HCT116 (cell line): ENCODE measurements at regions not wholly inside any gene's neighbourhood (a gene's known extent, or its start where the extent isn't known, plus 50 kb on each side); places are given as distances from the start of the nearest gene placed in this dataset.

Experiments
- ATAC-seq: fragments of 200-7000 bp; cut with Tn5 transposase; 2 replicates; pipeline ENCODE4 v1.9.1; 2020; ENCODE audit warnings: mild to moderate bottlenecking, moderate library complexity
- BruUV-seq: library from RNA; stranded (reverse); fragments of 400-500 nt; replicated peaks from 2 replicates; lab custom pipeline; 2021; lab: Mats Ljungman, UMichigan
- CTCF ChIA-PET: fragments of 300-600 bp; sonication (Branson Sonifier 250); formaldehyde crosslinking; loops from one replicate; lab custom pipeline; 2021; ENCODE audit warnings: antibody characterized with exemption; lab: Charles Lee
- POLR2A ChIA-PET: fragments of 300-600, 350-600 bp; sonication (Branson Sonifier 250); formaldehyde crosslinking; loops from one replicate; lab custom pipeline; 2021; ENCODE audit warnings: antibody characterized with exemption; lab: Charles Lee
- RAD21 ChIA-PET, 2 experiments: fragments of 300-600 bp; sonication (Branson Sonifier 250); formaldehyde crosslinking; loops; one replicate each; lab custom pipeline; 2023; ENCODE audit warnings: low total read pairs in 2 of 2; ENCODE audit not compliant: uncharacterized antibody in 2 of 2, unreplicated experiment in 2 of 2, low non-redundant PET in 1 of 2; lab: Charles Lee
- DNase-seq: peaks from one replicate; pipeline ENCODE4 v3.0.0-alpha.2; 2010; ENCODE audit warnings: low read depth, low spot score
- H2AFZ ChIP-seq: fragments of 200-600 bp; shearing (Covaris generic), sonication (generic); 2 replicates; pipeline ENCODE4 v1.6.1; 2017; ENCODE audit warnings: low read depth, mixed run types, mixed read lengths, antibody characterized with exemption, low read length; ENCODE audit not compliant: poor library complexity, severe bottlenecking
- H3K27ac ChIP-seq: 2 replicates; pipeline ENCODE4 v1.5.1; 2012; ENCODE audit warnings: low read depth, low read length
- H3K27me3 ChIP-seq: fragments of 200-600 bp; sonication (generic); 2 replicates; pipeline ENCODE4 v1.6.1; 2016; ENCODE audit warnings: mixed run types, low read length, mixed read lengths; ENCODE audit not compliant: insufficient read depth
- H3K36me3 ChIP-seq, 2 experiments: fragments of 200-500 bp in 1 of 2; fragments of 200-600 bp in 1 of 2; sonication (Bioruptor generic) in 1 of 2; sonication (generic) in 1 of 2; 2 replicates each; pipeline versions ENCODE4 v1.5.1 to v1.6.1; 2014 to 2016; ENCODE audit warnings: low read length in 2 of 2, inconsistent platforms in 1 of 2, mixed read lengths in 1 of 2, mixed run types in 1 of 2; ENCODE audit not compliant: insufficient read depth in 2 of 2, control insufficient read depth in 1 of 2
- H3K4me1 ChIP-seq, 2 experiments: fragments of 200-600 bp in 1 of 2; sonication (generic) in 1 of 2; 2 replicates each; pipeline versions ENCODE4 v1.5.1 to v1.6.1; 2012 to 2017; ENCODE audit warnings: low read length in 2 of 2, inconsistent platforms in 1 of 2, mild to moderate bottlenecking in 1 of 2, mixed read lengths in 1 of 2, mixed run types in 1 of 2, moderate library complexity in 1 of 2; ENCODE audit not compliant: insufficient read depth in 2 of 2, control insufficient read depth in 1 of 2
- H3K4me2 ChIP-seq: fragments of 200-600 bp; sonication (generic); 2 replicates; pipeline ENCODE4 v1.6.1; 2017; ENCODE audit warnings: mixed run types, low read length, mixed read lengths
- H3K4me3 ChIP-seq, 2 experiments: fragments of 200-600 bp in 1 of 2; sonication (generic) in 1 of 2; replicated peaks in 1 of 2; 2 replicates each; pipeline ENCODE4 v1.5.1; 2011 to 2016; ENCODE audit warnings: low read length in 2 of 2, control low read depth in 1 of 2, low read depth in 1 of 2, mild to moderate bottlenecking in 1 of 2, mixed read lengths in 1 of 2, mixed run types in 1 of 2
- H3K79me2 ChIP-seq: fragments of 200-600 bp; sonication (generic); 2 replicates; pipeline ENCODE4 v1.6.1; 2017; ENCODE audit warnings: mild to moderate bottlenecking, mixed run types, low read length, moderate library complexity, mixed read lengths; ENCODE audit not compliant: insufficient read depth
- H3K9ac ChIP-seq: fragments of 200-600 bp; sonication (generic); 2 replicates; pipeline ENCODE4 v1.6.1; 2016; ENCODE audit warnings: low read length, mixed read lengths
- H3K9me2 ChIP-seq: fragments of 200-600 bp; sonication (generic), shearing (Covaris generic); 2 replicates; pipeline ENCODE4 v1.6.1; 2017; ENCODE audit warnings: mixed run types, mild to moderate bottlenecking, moderate library complexity; ENCODE audit not compliant: insufficient read depth
- H3K9me3 ChIP-seq, 2 experiments: fragments of 200-500 bp in 1 of 2; fragments of 200-600 bp in 1 of 2; sonication (Bioruptor generic) in 1 of 2; sonication (generic) in 1 of 2; 2 replicates each; pipeline ENCODE4 v1.6.1; 2014 to 2017; ENCODE audit warnings: low read length in 2 of 2, mixed read lengths in 2 of 2, inconsistent platforms in 1 of 2, low read depth in 1 of 2, mild to moderate bottlenecking in 1 of 2, mixed run types in 1 of 2, moderate library complexity in 1 of 2; ENCODE audit not compliant: control insufficient read depth in 1 of 2, insufficient read depth in 1 of 2
- H4K20me1 ChIP-seq: fragments of 200-600 bp; sonication (generic), shearing (Covaris generic); 2 replicates; pipeline ENCODE4 v1.6.1; 2017; ENCODE audit warnings: mixed run types, mild to moderate bottlenecking, moderate library complexity; ENCODE audit not compliant: insufficient read depth
- CBX3 ChIP-seq: IDR thresholded peaks from 2 replicates; pipeline ENCODE4 v1.6.1; 2012; ENCODE audit warnings: low read depth
- CEBPB ChIP-seq: IDR thresholded peaks from 2 replicates; pipeline ENCODE4 v1.6.1; 2012; ENCODE audit warnings: low read depth
- EZH2phosphoT487 ChIP-seq: fragments of 200-600 bp; IDR thresholded peaks from 2 replicates; pipeline ENCODE4 v1.6.1; 2018; ENCODE audit warnings: antibody characterized with exemption, borderline replicate concordance
- MAX ChIP-seq: IDR thresholded peaks from 2 replicates; pipeline ENCODE4 v1.6.1; 2012
- POLR2AphosphoS5 ChIP-seq: IDR thresholded peaks from 2 replicates; pipeline ENCODE4 v1.6.1; 2011; ENCODE audit warnings: mild to moderate bottlenecking, low read depth, low read length, moderate library complexity
- REST ChIP-seq: IDR thresholded peaks from 2 replicates; pipeline ENCODE4 v1.6.1; 2012; ENCODE audit warnings: low read depth
- SP1 ChIP-seq: IDR thresholded peaks from 2 replicates; pipeline ENCODE4 v1.6.1; 2012; ENCODE audit warnings: low read depth
- SRF ChIP-seq: IDR thresholded peaks from 2 replicates; pipeline ENCODE4 v1.6.1; 2012; ENCODE audit warnings: low read depth
- TCF7L2 ChIP-seq: IDR thresholded peaks from 2 replicates; pipeline ENCODE4 v1.7.0; 2011; ENCODE audit warnings: borderline replicate concordance, inconsistent platforms; ENCODE audit not compliant: insufficient read depth, insufficient read length; ENCODE audit errors: extremely low read depth
- ZBTB33 ChIP-seq: IDR thresholded peaks from 2 replicates; pipeline ENCODE4 v1.6.1; 2011; ENCODE audit warnings: mild to moderate bottlenecking, low read length, moderate library complexity; ENCODE audit not compliant: insufficient replicate concordance; ENCODE audit errors: extremely low read depth
- intact Hi-C: fragments of 100-400 bp; cut with micrococcal nuclease; formaldehyde crosslinking; loops from 2 replicates; pipeline ENCODE4 v1.10.0; 2022

GRCh38 chr4:43360296-43360695 lies 467.8 kb downstream of the GRXCR1 start (continued):
- TF ChIP-seq ZBTB33 (no peak), MAX (no peak), CEBPB (no peak), SRF (no peak), EZH2phosphoT487 (no peak), POLR2AphosphoS5 (no peak), SP1 (no peak), TCF7L2 (no peak)

- no peak for DNase-seq
- H3K4me2 ChIP-seq: no peak overlapping the region
- H3K36me3 ChIP-seq: no peaks in the 10 kb centered on the region
- BruUV-seq: no TSS peak
- H3K27me3 ChIP-seq: no peaks in the 10 kb centered on the region
- intact Hi-C loops: no loop called here
- H3K9ac ChIP-seq: no peak overlapping the region
- H4K20me1 ChIP-seq: no peaks in the 10 kb centered on the region
- peaks cover 5 to 8% of the 10 kb centered on the region in 2 experiments; a peak in 2 of 4 replicates for H3K9me3 ChIP-seq
- H2AFZ ChIP-seq: no peak overlapping the region
- TF ChIP-seq POLR2AphosphoS5: no peak
- TF ChIP-seq REST: no peak
- no peak for TF ChIP-seq CBX3
- no peaks in the 10 kb centered on the region for H3K4me1 ChIP-seq
- ChIA-PET CTCF (no interaction called here), RAD21 (no interaction called here), POLR2A (no interaction called here)
- no peak overlapping the region for H3K27ac ChIP-seq
- H3K79me2 ChIP-seq: no peaks in the 10 kb centered on the region
- H3K9me2 ChIP-seq: no peaks in the 10 kb centered on the region
- no peak for ATAC-seq
- H3K4me3 ChIP-seq: no peak overlapping the region
Observed at GRCh38 chr4:43362875-43363636, 470.5 kb downstream of the GRXCR1 start.
